ENCODE measurements at regions not wholly inside any gene's neighbourhood (a gene's known extent, or its start where the extent isn't known, plus 50 kb on each side); places are given as distances from the start of the nearest gene placed in this dataset.
A peak's percentile ranks its signal among the peaks of the same experiment; 100 is the strongest.
"Not testable (repeated sequence)": the region's sequence is repeated elsewhere in the genome, so short reads cannot be mapped to it uniquely, and the experiment has no call there.

- TF ChIP-seq ZFX (IDR thresholded peaks at IDR 0.05) (no peak), CTCF (conservative IDR thresholded peaks at IDR 0.05) (no peak)
- H3K27ac ChIP-seq: no peak overlapping the region
Observed at GRCh38 chrX:34338046-34338445, 205.9 kb upstream of the FAM47A start.

- not testable (repeated sequence) for H3K27ac ChIP-seq
Observed at GRCh38 chrX:34335376-34335775, 203.3 kb upstream of the FAM47A start.

- no peak for TF ChIP-seq ZFX (IDR thresholded peaks at IDR 0.05)
- TF ChIP-seq CTCF (conservative IDR thresholded peaks at IDR 0.05): peak; percentile 43
- H3K27ac ChIP-seq: no peak overlapping the region
Observed at GRCh38 chrX:34332334-34332733, 200.2 kb upstream of the FAM47A start.

GRCh38 chrX:34325460-34325859, 193.3 kb upstream of the FAM47A start:
- no peak overlapping the region for H3K27ac ChIP-seq
- no peak for TF ChIP-seq ZFX (IDR thresholded peaks at IDR 0.05)
- no peak for TF ChIP-seq CTCF (conservative IDR thresholded peaks at IDR 0.05)

- H3K27ac ChIP-seq: not testable (repeated sequence)
Observed at GRCh38 chrX:34320424-34320823, 188.3 kb upstream of the FAM47A start.

- no peak overlapping the region for H3K27ac ChIP-seq
- no peak for TF ChIP-seq ZFX (IDR thresholded peaks at IDR 0.05)
- TF ChIP-seq CTCF (conservative IDR thresholded peaks at IDR 0.05): peak; percentile 73
Observed at GRCh38 chrX:34300871-34301270, 168.8 kb upstream of the FAM47A start.

- TF ChIP-seq ZFX (IDR thresholded peaks at IDR 0.05) (no peak), CTCF (conservative IDR thresholded peaks at IDR 0.05) (no peak)
- H3K27ac ChIP-seq: no peak overlapping the region
Observed at GRCh38 chrX:34299451-34299967, 167.4 kb upstream of the FAM47A start.

- H3K27ac ChIP-seq: no peak overlapping the region
- TF ChIP-seq CTCF (conservative IDR thresholded peaks at IDR 0.05) (no peak), ZFX (IDR thresholded peaks at IDR 0.05) (no peak)
Observed at GRCh38 chrX:34294665-34295064, 162.6 kb upstream of the FAM47A start.

GRCh38 chrX:34288782-34289181, 156.7 kb upstream of the FAM47A start:
- no peak overlapping the region for H3K27ac ChIP-seq
- no peak for TF ChIP-seq CTCF (conservative IDR thresholded peaks at IDR 0.05)
- no peak for TF ChIP-seq ZFX (IDR thresholded peaks at IDR 0.05)

All from C4-2B (cell line).